HCT116 (cell line): ENCODE measurements at regions not wholly inside any gene's neighbourhood (a gene's known extent, or its start where the extent isn't known, plus 50 kb on each side); places are given as distances from the start of the nearest gene placed in this dataset.

ENCODE experiments used
- ATAC-seq: fragments of 200-7000 bp; cut with Tn5 transposase; 2 replicates; pipeline ENCODE4 v1.9.1; 2020; ENCODE audit warnings: mild to moderate bottlenecking, moderate library complexity
- BruUV-seq: library from RNA; stranded (reverse); fragments of 400-500 nt; replicated peaks from 2 replicates; lab custom pipeline; 2021; lab: Mats Ljungman, UMichigan
- CTCF ChIA-PET: fragments of 300-600 bp; sonication (Branson Sonifier 250); formaldehyde crosslinking; loops from one replicate; lab custom pipeline; 2021; ENCODE audit warnings: antibody characterized with exemption; lab: Charles Lee
- POLR2A ChIA-PET: fragments of 300-600, 350-600 bp; sonication (Branson Sonifier 250); formaldehyde crosslinking; loops from one replicate; lab custom pipeline; 2021; ENCODE audit warnings: antibody characterized with exemption; lab: Charles Lee
- RAD21 ChIA-PET, 2 experiments: fragments of 300-600 bp; sonication (Branson Sonifier 250); formaldehyde crosslinking; loops; one replicate each; lab custom pipeline; 2023; ENCODE audit warnings: low total read pairs in 2 of 2; ENCODE audit not compliant: uncharacterized antibody in 2 of 2, unreplicated experiment in 2 of 2, low non-redundant PET in 1 of 2; lab: Charles Lee
- DNase-seq: peaks from one replicate; pipeline ENCODE4 v3.0.0-alpha.2; 2010; ENCODE audit warnings: low read depth, low spot score
- H2AFZ ChIP-seq: fragments of 200-600 bp; shearing (Covaris generic), sonication (generic); 2 replicates; pipeline ENCODE4 v1.6.1; 2017; ENCODE audit warnings: low read depth, mixed run types, mixed read lengths, antibody characterized with exemption, low read length; ENCODE audit not compliant: poor library complexity, severe bottlenecking
- H3K27ac ChIP-seq: 2 replicates; pipeline ENCODE4 v1.5.1; 2012; ENCODE audit warnings: low read depth, low read length
- H3K27me3 ChIP-seq: fragments of 200-600 bp; sonication (generic); 2 replicates; pipeline ENCODE4 v1.6.1; 2016; ENCODE audit warnings: mixed run types, low read length, mixed read lengths; ENCODE audit not compliant: insufficient read depth
- H3K36me3 ChIP-seq, 2 experiments: fragments of 200-500 bp in 1 of 2; fragments of 200-600 bp in 1 of 2; sonication (Bioruptor generic) in 1 of 2; sonication (generic) in 1 of 2; 2 replicates each; pipeline versions ENCODE4 v1.5.1 to v1.6.1; 2014 to 2016; ENCODE audit warnings: low read length in 2 of 2, inconsistent platforms in 1 of 2, mixed read lengths in 1 of 2, mixed run types in 1 of 2; ENCODE audit not compliant: insufficient read depth in 2 of 2, control insufficient read depth in 1 of 2
- H3K4me1 ChIP-seq, 2 experiments: fragments of 200-600 bp in 1 of 2; sonication (generic) in 1 of 2; 2 replicates each; pipeline versions ENCODE4 v1.5.1 to v1.6.1; 2012 to 2017; ENCODE audit warnings: low read length in 2 of 2, inconsistent platforms in 1 of 2, mild to moderate bottlenecking in 1 of 2, mixed read lengths in 1 of 2, mixed run types in 1 of 2, moderate library complexity in 1 of 2; ENCODE audit not compliant: insufficient read depth in 2 of 2, control insufficient read depth in 1 of 2
- H3K4me2 ChIP-seq: fragments of 200-600 bp; sonication (generic); 2 replicates; pipeline ENCODE4 v1.6.1; 2017; ENCODE audit warnings: mixed run types, low read length, mixed read lengths
- H3K4me3 ChIP-seq, 2 experiments: fragments of 200-600 bp in 1 of 2; sonication (generic) in 1 of 2; replicated peaks in 1 of 2; 2 replicates each; pipeline ENCODE4 v1.5.1; 2011 to 2016; ENCODE audit warnings: low read length in 2 of 2, control low read depth in 1 of 2, low read depth in 1 of 2, mild to moderate bottlenecking in 1 of 2, mixed read lengths in 1 of 2, mixed run types in 1 of 2
- H3K79me2 ChIP-seq: fragments of 200-600 bp; sonication (generic); 2 replicates; pipeline ENCODE4 v1.6.1; 2017; ENCODE audit warnings: mild to moderate bottlenecking, mixed run types, low read length, moderate library complexity, mixed read lengths; ENCODE audit not compliant: insufficient read depth
- H3K9ac ChIP-seq: fragments of 200-600 bp; sonication (generic); 2 replicates; pipeline ENCODE4 v1.6.1; 2016; ENCODE audit warnings: low read length, mixed read lengths
- H3K9me2 ChIP-seq: fragments of 200-600 bp; sonication (generic), shearing (Covaris generic); 2 replicates; pipeline ENCODE4 v1.6.1; 2017; ENCODE audit warnings: mixed run types, mild to moderate bottlenecking, moderate library complexity; ENCODE audit not compliant: insufficient read depth
- H3K9me3 ChIP-seq, 2 experiments: fragments of 200-500 bp in 1 of 2; fragments of 200-600 bp in 1 of 2; sonication (Bioruptor generic) in 1 of 2; sonication (generic) in 1 of 2; 2 replicates each; pipeline ENCODE4 v1.6.1; 2014 to 2017; ENCODE audit warnings: low read length in 2 of 2, mixed read lengths in 2 of 2, inconsistent platforms in 1 of 2, low read depth in 1 of 2, mild to moderate bottlenecking in 1 of 2, mixed run types in 1 of 2, moderate library complexity in 1 of 2; ENCODE audit not compliant: control insufficient read depth in 1 of 2, insufficient read depth in 1 of 2
- H4K20me1 ChIP-seq: fragments of 200-600 bp; sonication (generic), shearing (Covaris generic); 2 replicates; pipeline ENCODE4 v1.6.1; 2017; ENCODE audit warnings: mixed run types, mild to moderate bottlenecking, moderate library complexity; ENCODE audit not compliant: insufficient read depth
- CBX3 ChIP-seq: IDR thresholded peaks from 2 replicates; pipeline ENCODE4 v1.6.1; 2012; ENCODE audit warnings: low read depth
- CTCF ChIP-seq, 3 experiments: fragments of 200-600 bp in 1 of 3; sonication (generic) in 1 of 3; IDR thresholded peaks in 2 of 3; conservative IDR thresholded peaks in 1 of 3; 2 replicates each; pipeline ENCODE4 v1.5.1; 2012 to 2017; ENCODE audit warnings: low read depth in 2 of 3, low read length in 2 of 3, antibody characterized with exemption in 1 of 3, borderline replicate concordance in 1 of 3, control low read depth in 1 of 3, mild to moderate bottlenecking in 1 of 3, mixed read lengths in 1 of 3, mixed run types in 1 of 3, moderate library complexity in 1 of 3; ENCODE audit not compliant: insufficient read depth in 1 of 3
- EGR1 ChIP-seq: IDR thresholded peaks from 2 replicates; pipeline ENCODE4 v1.6.1; 2012; ENCODE audit warnings: low read depth
- ELF1 ChIP-seq: IDR thresholded peaks from 2 replicates; pipeline ENCODE4 v1.6.1; 2012; ENCODE audit warnings: low read depth, borderline replicate concordance
- EZH2 ChIP-seq: fragments of 200-600 bp; sonication (generic); IDR thresholded peaks from 2 replicates; pipeline ENCODE4 v1.6.1; 2017; ENCODE audit warnings: antibody characterized with exemption, mixed run types
- FOSL1 ChIP-seq: IDR thresholded peaks from 2 replicates; pipeline ENCODE4 v1.6.1; 2012; ENCODE audit warnings: low read depth
- JUND ChIP-seq: IDR thresholded peaks from 2 replicates; pipeline ENCODE4 v1.6.1; 2012
- POLR2A ChIP-seq: IDR thresholded peaks from 2 replicates; pipeline ENCODE4 v1.7.0; 2011; ENCODE audit warnings: borderline replicate concordance; ENCODE audit not compliant: insufficient read depth, insufficient read length; ENCODE audit errors: extremely low read depth
- SP1 ChIP-seq: IDR thresholded peaks from 2 replicates; pipeline ENCODE4 v1.6.1; 2012; ENCODE audit warnings: low read depth
- SRF ChIP-seq: IDR thresholded peaks from 2 replicates; pipeline ENCODE4 v1.6.1; 2012; ENCODE audit warnings: low read depth
- YY1 ChIP-seq: IDR thresholded peaks from 2 replicates; pipeline ENCODE4 v1.6.1; 2011; ENCODE audit warnings: low read length, low read depth, moderate library complexity, mild to moderate bottlenecking; ENCODE audit not compliant: insufficient replicate concordance; ENCODE audit errors: extremely low read depth
- ZFX ChIP-seq: fragments of 450-650 bp; IDR thresholded peaks from 2 replicates; pipeline ENCODE4 v1.6.1; 2017
- ZNF274 ChIP-seq: fragments of 200-500 bp; sonication (Bioruptor generic); IDR thresholded peaks from 2 replicates; pipeline ENCODE4 v1.6.1; 2014; ENCODE audit warnings: mild to moderate bottlenecking, low read depth, low read length, inconsistent platforms
- intact Hi-C: fragments of 100-400 bp; cut with micrococcal nuclease; formaldehyde crosslinking; loops from 2 replicates; pipeline ENCODE4 v1.10.0; 2022

- TF ChIP-seq SRF, result no peak
- no peak for TF ChIP-seq ELF1
- no peak for TF ChIP-seq JUND
- no peak for TF ChIP-seq CTCF (IDR thresholded peaks at IDR 0.05 in 2 of 3, conservative IDR thresholded peaks at IDR 0.05 in 1 of 3; ENCODE audit: borderline replicate concordance in 1 of 3, insufficient read depth in 1 of 3, low read depth in 2 of 3, low read length in 2 of 3)
- TF ChIP-seq SP1, result no peak
- no peak for TF ChIP-seq ZFX
- TF ChIP-seq FOSL1, result no peak
- TF ChIP-seq CBX3, result no peak
- no peak for TF ChIP-seq EGR1
- no peak for TF ChIP-seq EZH2
- TF ChIP-seq POLR2A, result no peak
- no peak for TF ChIP-seq YY1
- no peak for TF ChIP-seq ZNF274
- H3K9ac ChIP-seq, result no peak overlapping the region
- H2AFZ ChIP-seq, result no peak overlapping the region
- peaks cover 3 to 13% of the 10 kb centered on the region in 2 experiments; a peak in 2 of 4 replicates for H3K9me3 ChIP-seq
- ATAC-seq (no peak), DNase-seq (no peak)
- H3K4me2 ChIP-seq, result no peak overlapping the region
- CTCF ChIA-PET, result no interaction called here
- intact Hi-C loops, result no loop called here
- H3K27me3 ChIP-seq, result no peaks in the 10 kb centered on the region
- H3K27ac ChIP-seq, result no peak overlapping the region
- no peak overlapping the region for H3K4me3 ChIP-seq
- H4K20me1 ChIP-seq, result no peaks in the 10 kb centered on the region
- BruUV-seq, result no TSS peak
- RAD21 ChIA-PET, result no interaction called here
- H3K36me3 ChIP-seq, result no peaks in the 10 kb centered on the region
- H3K4me1 ChIP-seq, result no peaks in the 10 kb centered on the region
- POLR2A ChIA-PET, result no interaction called here
- H3K79me2 ChIP-seq, result no peaks in the 10 kb centered on the region
- H3K9me2 ChIP-seq, result no peaks in the 10 kb centered on the region
Measured at GRCh38 chr9:118473521-118473920, 769.3 kb downstream of the TLR4 start.
